ENCODE measurements at regions not wholly inside any gene's neighbourhood (a gene's known extent, or its start where the extent isn't known, plus 50 kb on each side); places are given as distances from the start of the nearest gene placed in this dataset.
"Not testable (repeated sequence)": the region's sequence is repeated elsewhere in the genome, so short reads cannot be mapped to it uniquely, and the experiment has no call there.

DNA sequence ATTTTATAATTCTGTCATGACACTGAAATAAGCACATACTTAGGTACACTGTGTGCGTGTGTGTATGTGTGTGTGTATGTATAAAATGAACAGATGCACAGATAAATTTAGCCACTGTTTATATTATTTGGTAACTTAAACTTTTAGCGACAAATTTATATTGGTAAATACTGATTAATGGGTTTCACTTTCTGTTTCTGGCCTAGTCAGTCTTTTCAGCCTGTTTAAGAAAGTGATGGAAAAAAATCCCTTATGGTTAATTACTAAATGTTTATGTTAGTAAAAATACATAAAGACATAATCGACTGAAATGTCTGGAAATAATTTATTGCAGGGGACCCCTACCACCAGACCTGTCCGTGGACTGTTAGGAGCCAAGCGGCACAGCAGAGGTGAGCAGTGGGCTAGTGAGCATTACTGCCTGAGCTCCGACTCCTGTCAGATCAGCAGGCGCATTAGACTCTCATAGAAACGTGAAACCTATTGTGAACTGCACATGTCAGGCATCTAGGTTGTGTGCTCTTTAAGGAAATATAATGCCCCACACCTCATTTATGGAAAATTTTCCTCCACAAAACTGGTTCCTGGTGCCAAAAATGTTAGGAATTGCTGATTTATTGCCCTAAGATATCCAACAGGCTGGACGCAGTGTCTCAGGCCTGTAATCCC is 717.4 kb downstream of the SI start:
- peak overlapping the region; percentile 32; the same call in 1 of the 2 replicates for H2AFZ ChIP-seq (ENCODE audit: low read depth)

GRCh38 chr3:164360078-164360578 is 718.2 kb downstream of the SI start:
- H3K27ac ChIP-seq, result no peak overlapping the region
- H3K4me1 ChIP-seq (ENCODE audit: low read depth, poor library complexity, severe bottlenecking), result no peaks in the 10 kb centered on the region
- H3K27me3 ChIP-seq (ENCODE audit: insufficient read depth, low read depth), result no peaks in the 10 kb centered on the region
- H3K4me3 ChIP-seq (IDR thresholded peaks at IDR 0.05; ENCODE audit: insufficient read depth, low read depth, low read length), result no peak overlapping the region
- H4K20me1 ChIP-seq (ENCODE audit: insufficient read depth), result no peaks in the 10 kb centered on the region
- TF ChIP-seq, protein P1, sequence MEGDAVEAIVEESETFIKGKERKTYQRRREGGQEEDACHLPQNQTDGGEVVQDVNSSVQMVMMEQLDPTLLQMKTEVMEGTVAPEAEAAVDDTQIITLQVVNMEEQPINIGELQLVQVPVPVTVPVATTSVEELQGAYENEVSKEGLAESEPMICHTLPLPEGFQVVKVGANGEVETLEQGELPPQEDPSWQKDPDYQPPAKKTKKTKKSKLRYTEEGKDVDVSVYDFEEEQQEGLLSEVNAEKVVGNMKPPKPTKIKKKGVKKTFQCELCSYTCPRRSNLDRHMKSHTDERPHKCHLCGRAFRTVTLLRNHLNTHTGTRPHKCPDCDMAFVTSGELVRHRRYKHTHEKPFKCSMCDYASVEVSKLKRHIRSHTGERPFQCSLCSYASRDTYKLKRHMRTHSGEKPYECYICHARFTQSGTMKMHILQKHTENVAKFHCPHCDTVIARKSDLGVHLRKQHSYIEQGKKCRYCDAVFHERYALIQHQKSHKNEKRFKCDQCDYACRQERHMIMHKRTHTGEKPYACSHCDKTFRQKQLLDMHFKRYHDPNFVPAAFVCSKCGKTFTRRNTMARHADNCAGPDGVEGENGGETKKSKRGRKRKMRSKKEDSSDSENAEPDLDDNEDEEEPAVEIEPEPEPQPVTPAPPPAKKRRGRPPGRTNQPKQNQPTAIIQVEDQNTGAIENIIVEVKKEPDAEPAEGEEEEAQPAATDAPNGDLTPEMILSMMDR (conservative IDR thresholded peaks at IDR 0.05; ENCODE audit: low read depth, low read length), result no peak
- no peak overlapping the region for H3K9ac ChIP-seq
- no peaks in the 10 kb centered on the region for H3K36me3 ChIP-seq (ENCODE audit: insufficient read depth)
- H2AFZ ChIP-seq (ENCODE audit: low read depth), result no peak overlapping the region
- peak overlapping the region; percentile 10; the same call in 1 of the 2 replicates for H3K4me2 ChIP-seq
- H3K79me2 ChIP-seq (ENCODE audit: insufficient read depth, low read depth), result no peaks in the 10 kb centered on the region

More for the DNA sequence above, 717.4 kb downstream of the SI start:
- TF ChIP-seq, protein P1 (conservative IDR thresholded peaks at IDR 0.05; ENCODE audit: low read depth, low read length), result no peak
- H3K9ac ChIP-seq, result no peak overlapping the region
- no peaks in the 10 kb centered on the region for H4K20me1 ChIP-seq (ENCODE audit: insufficient read depth)
- no peaks in the 10 kb centered on the region for H3K36me3 ChIP-seq (ENCODE audit: insufficient read depth)
- H3K4me2 ChIP-seq, result peak overlapping the region; percentile 10; the same call in 1 of the 2 replicates
- H3K27ac ChIP-seq, result no peak overlapping the region
- H3K4me3 ChIP-seq (IDR thresholded peaks at IDR 0.05; ENCODE audit: insufficient read depth, low read depth, low read length), result no peak overlapping the region
- no peaks in the 10 kb centered on the region for H3K79me2 ChIP-seq (ENCODE audit: insufficient read depth, low read depth)
- no peaks in the 10 kb centered on the region for H3K4me1 ChIP-seq (ENCODE audit: low read depth, poor library complexity, severe bottlenecking)
- H3K27me3 ChIP-seq (ENCODE audit: insufficient read depth, low read depth), result no peaks in the 10 kb centered on the region

GRCh38 chr3:164352991-164353390 is 725.3 kb downstream of the SI start:
- Histone ChIP-seq H2AFZ (ENCODE audit: low read depth) (no peak overlapping the region), H3K36me3 (ENCODE audit: insufficient read depth) (no peaks in the 10 kb centered on the region), H3K4me3 (IDR thresholded peaks at IDR 0.05; ENCODE audit: insufficient read depth, low read depth, low read length) (no peak overlapping the region), H3K4me1 (ENCODE audit: low read depth, poor library complexity, severe bottlenecking) (no peaks in the 10 kb centered on the region), H3K9ac (no peak overlapping the region), H4K20me1 (ENCODE audit: insufficient read depth) (no peaks in the 10 kb centered on the region), H3K79me2 (ENCODE audit: insufficient read depth, low read depth) (no peaks in the 10 kb centered on the region), H3K27me3 (ENCODE audit: insufficient read depth, low read depth) (no peaks in the 10 kb centered on the region), H3K4me2 (no peak overlapping the region), H3K27ac (no peak overlapping the region)
- TF ChIP-seq, protein P1 (conservative IDR thresholded peaks at IDR 0.05; ENCODE audit: low read depth, low read length), result no peak

DNA sequence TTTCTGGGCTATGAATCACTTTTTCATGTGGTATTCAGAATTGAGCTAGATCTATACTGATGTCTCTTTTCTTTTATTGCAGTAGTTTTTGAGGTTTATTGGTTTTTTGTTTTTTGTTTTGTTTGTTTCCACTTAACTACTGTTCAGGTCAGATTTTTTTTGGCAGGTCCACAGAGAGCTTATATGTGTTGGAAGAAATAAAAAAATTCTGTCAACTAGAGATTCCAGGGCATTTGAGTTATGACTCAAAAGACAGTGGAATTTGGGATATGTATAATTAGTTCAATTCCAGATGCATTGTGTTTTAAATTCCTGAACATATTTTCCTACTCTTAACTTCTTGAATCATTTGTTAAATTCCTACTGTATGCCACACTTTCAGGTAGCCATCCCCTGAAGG is 727.2 kb downstream of the SI start:
- Histone ChIP-seq H2AFZ (ENCODE audit: low read depth) (no peak overlapping the region), H4K20me1 (ENCODE audit: insufficient read depth) (no peaks in the 10 kb centered on the region), H3K27me3 (ENCODE audit: insufficient read depth, low read depth) (no peaks in the 10 kb centered on the region), H3K4me1 (ENCODE audit: low read depth, poor library complexity, severe bottlenecking) (no peaks in the 10 kb centered on the region), H3K79me2 (ENCODE audit: insufficient read depth, low read depth) (no peaks in the 10 kb centered on the region), H3K27ac (no peak overlapping the region), H3K36me3 (ENCODE audit: insufficient read depth) (no peaks in the 10 kb centered on the region), H3K4me2 (no peak overlapping the region), H3K9ac (no peak overlapping the region), H3K4me3 (IDR thresholded peaks at IDR 0.05; ENCODE audit: insufficient read depth, low read depth, low read length) (no peak overlapping the region)
- TF ChIP-seq, protein P1 (conservative IDR thresholded peaks at IDR 0.05; ENCODE audit: low read depth, low read length), result no peak

DNA sequence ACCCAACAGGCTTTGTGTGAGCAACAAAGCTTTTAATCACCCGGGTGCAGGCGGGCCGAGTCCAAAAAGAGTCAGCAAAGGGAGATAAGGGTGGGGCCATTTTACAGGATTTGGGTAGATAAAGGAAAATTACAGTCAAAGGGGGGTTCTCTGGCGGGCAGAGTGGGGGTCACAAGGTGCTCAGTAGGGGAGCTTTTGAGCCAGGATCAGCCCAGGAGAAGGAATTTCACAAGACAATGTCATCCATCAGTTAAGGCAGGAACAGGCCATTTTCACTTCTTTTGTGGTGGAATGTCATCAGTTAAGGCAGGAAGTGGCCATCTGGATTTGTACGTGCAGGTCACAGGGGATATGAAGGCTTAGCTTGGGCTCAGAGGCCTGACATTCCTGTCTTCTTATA is 736.1 kb downstream of the SI start:
- not testable (repeated sequence) for H3K36me3 ChIP-seq (ENCODE audit: insufficient read depth); H3K4me2 ChIP-seq; H3K4me1 ChIP-seq (ENCODE audit: low read depth, poor library complexity, severe bottlenecking); H3K27ac ChIP-seq; H4K20me1 ChIP-seq (ENCODE audit: insufficient read depth); H3K4me3 ChIP-seq (IDR thresholded peaks at IDR 0.05; ENCODE audit: insufficient read depth, low read depth, low read length); H2AFZ ChIP-seq (ENCODE audit: low read depth); H3K27me3 ChIP-seq (ENCODE audit: insufficient read depth, low read depth); H3K79me2 ChIP-seq (ENCODE audit: insufficient read depth, low read depth); H3K9ac ChIP-seq

Data from KMS-11 (cell line).